ENCODE measurements at regions not wholly inside any gene's neighbourhood (a gene's known extent, or its start where the extent isn't known, plus 50 kb on each side); places are given as distances from the start of the nearest gene placed in this dataset.

DNA sequence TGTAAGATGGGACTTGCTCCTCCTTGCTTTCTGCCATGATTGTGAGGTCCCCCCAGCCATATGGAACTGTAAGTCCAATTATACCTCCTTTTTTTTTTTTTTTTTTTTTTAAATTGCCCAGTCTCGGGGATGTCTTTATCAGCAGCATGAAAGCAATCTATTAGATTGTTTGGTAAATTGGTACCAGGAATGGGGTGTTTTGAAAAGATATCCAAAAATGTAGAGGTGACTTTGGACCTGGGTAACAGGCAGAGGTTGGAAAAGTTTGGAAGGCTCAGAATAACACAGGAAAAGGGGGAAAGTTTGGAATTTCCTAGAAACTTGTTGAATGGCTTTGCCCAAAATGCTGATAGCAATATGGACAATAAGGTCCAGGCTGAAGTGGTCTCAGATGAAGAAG lies 545.8 kb upstream of the ALCAM start:
- DNase-seq, result no peak

DNA sequence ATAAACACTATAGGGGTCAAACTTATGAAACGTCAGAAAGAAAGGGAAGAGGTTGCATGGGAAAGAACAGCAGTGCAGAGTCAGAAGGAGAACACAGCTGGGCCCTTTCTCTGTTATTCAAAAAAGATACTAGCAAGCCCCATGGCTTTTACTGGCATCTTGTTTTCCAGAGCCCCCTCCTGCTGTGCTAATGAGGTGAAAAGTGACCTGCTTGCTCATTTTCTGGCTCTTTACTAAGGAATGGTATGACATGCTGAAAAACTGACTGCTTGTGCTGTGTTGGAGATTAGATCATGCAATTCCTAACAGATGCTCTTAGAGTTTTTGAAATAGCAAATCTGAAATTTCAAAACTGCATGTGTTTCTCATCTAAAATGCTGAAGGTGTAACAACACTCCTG lies 541.6 kb upstream of the ALCAM start:
- DNase-seq, result no peak

DNA sequence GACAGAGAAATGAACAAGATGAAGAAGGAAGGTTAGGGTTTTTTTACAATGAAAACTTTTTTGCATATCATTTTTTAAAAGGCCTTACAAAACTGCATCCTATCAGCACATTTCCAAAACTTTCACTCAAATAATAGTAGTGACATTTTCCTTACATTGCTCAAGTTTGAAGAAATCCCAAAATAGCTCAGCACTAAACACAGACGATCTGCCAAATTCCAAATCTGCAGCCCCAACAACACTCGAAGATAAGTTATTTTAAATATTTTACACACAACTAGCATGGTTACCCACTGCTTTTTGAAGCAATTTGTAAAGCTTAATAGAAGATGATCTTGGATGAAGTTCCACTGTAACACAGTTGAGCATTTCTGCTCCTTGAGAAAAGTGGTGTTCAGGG lies 535.6 kb upstream of the ALCAM start:
- DNase-seq, result no peak

DNA sequence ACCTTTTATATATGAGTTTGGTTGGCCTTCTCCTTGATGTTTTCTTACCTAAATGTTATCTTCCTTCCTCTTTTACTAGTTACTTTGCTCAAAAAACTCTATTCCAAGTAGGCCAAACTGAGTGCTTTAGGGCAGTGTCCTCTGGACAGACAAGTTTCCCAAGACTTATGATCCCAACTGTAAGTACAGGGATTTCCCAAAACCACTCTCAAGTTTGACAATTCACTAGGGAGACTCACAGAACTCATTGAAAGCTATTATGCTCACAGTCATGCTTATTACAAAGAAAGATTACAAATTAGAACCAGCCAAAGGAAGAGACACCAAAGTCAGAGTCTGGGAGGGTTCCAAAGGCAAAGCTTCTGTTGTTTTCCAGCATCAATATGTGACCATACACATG lies 534.2 kb upstream of the ALCAM start:
- no peak for DNase-seq

DNA sequence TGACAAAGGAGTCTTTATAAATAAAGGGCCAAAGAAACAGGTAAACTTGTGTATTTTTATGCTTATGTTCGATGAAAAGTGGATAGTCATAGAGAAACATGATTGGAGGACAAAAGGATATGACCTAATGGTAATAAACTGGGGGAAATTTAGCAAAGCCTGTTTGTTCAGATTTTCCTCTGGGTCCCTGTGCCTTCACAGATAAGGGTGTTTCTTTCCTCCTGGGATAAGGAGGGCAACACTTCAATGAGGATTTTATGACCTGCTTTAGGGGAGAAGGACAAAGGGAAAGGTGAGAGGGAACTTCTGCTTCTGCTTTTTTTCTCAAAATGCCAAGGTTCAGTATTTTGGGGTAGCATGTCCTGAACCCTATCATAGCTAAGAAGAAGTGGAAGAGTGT lies 531.3 kb upstream of the ALCAM start:
- DNase-seq, result no peak

DNA sequence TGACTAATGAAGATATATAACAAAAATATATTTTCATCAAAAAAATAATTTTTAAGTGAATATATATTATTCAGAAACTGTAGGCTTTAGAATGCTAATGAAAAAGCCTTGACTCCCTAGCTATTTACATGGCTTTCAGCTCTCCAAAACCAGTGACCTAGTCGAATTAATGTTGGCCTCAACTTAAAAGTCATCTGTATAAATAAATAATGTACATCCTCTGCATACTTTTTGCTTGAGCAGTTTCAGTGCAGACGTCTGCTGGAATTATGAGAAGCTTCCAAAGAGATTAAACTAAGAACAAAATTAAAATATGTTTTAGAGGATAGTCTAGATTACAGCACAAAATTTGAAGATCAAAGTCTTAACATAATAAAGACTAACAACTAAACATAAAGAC lies 520.4 kb upstream of the ALCAM start:
- DNase-seq, result no peak

DNA sequence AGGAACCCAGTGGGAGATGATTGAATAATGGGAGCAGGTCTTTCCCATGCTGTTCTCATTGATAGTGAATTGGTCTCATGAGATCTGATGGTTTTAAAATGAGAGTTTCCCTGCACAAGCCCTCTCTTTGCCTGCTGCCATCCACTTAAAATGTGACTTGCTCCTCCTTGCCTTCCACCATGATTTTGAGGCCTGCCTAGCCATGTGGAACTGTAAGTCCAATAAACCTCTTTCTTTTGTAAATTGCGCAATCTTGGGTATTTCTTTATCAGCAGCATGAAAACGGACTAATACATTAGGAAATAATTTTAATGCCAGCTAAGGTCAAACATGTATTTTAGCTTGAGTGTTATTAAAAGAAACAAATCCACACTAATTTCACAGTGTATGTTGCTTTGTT lies 517.6 kb upstream of the ALCAM start:
- DNase-seq, result no peak

DNA sequence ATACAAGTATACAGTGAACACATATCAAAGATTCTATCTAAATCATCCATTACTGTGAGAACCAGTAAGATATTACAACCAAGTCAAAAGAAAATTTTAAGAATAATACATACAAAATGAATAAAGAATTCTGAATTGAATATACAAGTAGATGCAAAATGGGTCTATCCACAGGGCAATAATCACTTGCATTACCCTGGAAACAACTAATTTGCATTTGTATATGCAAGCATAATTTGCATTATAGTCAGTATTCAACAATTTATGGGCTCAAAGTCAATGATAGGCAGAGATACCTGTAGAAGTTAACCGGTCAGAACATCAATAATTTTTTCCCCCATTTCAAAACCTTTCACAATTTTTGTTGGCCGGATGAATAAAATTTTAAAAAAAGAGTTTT lies 512.2 kb upstream of the ALCAM start:
- no peak for DNase-seq

DNA sequence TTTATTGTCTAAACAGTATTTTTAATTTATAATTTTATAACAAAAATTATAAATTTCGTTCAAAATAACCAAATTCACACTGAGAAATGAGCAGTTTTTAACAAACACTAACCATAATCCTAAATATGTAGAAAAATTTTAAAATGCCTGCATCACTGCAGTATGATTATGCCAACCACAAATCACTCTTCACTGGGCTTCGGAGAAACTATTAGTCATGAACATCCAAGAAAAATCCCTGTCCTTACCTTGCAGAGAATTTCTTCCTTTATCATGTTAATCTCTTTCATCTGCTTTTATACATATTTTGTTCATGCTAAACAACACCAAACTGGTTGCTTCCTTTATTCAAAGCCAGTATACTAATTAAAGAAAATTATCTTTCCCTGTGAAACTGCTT lies 511.0 kb upstream of the ALCAM start:
- DNase-seq, result no peak

DNA sequence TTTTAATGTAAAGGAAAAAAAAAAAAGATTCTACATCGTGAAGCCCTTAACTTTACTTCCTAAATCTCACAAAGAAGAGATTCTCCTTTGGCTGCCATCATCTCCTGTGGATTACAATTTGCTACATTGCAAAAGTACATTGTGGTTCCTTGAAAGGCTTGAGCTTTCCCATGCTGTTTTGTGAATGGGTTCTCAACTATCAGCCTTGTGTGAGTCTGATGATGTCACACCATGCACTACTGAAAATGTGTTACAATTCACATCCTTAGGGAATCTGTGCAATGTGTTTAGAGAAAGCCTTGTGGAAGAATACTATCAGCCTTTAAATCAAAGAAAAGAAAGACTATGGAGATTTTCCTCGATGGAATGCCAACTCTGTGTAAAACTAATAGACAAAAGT lies 510.0 kb upstream of the ALCAM start:
- no peak for DNase-seq

DNA sequence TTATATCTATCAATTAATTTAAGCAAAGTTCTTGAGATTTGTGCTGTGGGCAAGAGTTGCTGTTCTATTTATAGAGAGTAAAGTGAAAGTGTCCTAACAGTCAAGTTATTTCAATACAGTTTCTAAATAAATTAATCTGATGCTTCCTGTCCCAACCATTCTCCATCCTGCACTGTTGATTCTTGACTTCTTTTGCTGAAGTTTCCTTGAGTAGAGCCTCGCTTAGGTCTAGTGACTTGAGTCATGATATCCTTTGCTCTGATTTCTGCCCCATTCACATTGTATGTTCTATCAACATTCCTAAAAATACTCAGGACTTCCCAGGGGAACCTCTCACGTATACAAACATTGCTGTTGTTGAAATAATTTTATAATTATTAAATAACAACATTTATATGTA lies 498.4 kb upstream of the ALCAM start:
- DNase-seq, result no peak

DNA sequence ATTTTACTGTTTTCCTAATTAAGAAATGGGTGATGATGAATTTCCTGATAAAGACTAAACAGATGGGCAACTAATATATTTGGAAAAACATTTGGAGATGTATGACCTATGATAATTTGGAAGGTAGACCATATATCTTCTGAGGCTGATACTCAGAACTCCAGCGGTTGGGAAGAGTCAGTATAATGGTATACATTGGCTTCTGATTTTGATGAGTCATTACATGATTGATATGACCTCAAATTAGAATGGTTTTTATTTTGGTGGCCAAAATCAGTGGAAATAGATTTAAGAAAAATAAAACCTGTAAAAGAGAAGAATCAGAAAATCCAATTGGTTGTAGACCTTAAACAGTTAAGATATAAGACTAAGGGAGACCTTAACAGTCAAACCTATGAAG lies 496.4 kb upstream of the ALCAM start:
- no peak for DNase-seq

DNA sequence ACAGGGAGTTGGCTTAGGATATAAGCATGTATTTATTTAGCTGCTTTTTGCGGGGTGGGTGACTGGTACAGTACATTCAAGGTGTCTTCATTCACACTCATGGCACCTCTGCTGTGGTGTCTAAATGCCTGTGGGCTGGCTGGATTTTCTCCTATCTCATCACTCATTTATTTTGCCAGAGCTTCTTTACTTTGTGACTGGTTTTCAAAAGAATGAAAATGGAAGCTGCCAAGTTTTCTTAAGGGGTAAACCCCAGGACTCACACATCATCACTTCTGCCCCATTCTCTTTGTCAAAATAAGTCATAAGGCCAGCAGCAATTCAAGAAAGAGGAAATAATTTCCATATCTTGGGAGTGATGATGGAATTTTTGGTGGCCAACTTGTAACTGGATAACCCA lies 493.4 kb upstream of the ALCAM start:
- DNase-seq, result no peak

DNA sequence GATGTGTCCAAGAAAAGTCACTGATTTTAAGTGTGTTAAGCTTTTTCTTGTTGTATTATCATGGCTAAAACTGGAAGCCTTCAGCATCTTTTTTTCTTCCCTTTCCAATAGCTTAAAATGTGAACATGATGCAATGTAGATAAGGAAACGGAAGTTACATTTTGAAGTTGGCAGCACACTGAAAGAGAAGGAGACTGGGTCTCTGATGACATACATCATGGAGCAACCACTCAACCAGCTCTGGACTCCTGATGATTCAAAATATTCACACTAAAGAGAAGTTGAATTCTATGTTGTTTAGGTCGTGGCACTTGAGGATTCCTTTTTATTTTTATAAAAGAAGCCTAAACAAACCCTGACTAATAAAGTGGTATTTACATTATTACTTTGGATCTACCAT lies 488.3 kb upstream of the ALCAM start:
- DNase-seq, result no peak

DNA sequence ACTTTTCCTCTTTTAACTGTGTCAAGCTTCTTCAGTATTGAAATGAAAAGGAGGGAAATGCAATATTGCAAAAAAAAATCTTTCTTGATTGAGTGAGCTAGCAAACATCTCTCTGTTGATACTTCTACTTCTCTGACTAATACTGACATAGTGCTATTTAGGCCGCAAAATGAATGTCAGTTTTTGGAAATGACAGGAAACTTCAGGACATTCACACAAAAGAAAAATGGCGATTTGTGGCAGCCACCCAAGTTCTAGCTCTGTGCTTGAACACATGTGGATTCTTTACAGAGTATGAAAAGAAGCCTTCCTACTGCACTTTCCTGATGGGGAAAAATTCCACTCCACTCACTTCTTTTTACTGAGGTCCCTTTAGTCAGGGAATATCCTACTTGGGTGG lies 486.8 kb upstream of the ALCAM start:
- no peak for DNase-seq

DNA sequence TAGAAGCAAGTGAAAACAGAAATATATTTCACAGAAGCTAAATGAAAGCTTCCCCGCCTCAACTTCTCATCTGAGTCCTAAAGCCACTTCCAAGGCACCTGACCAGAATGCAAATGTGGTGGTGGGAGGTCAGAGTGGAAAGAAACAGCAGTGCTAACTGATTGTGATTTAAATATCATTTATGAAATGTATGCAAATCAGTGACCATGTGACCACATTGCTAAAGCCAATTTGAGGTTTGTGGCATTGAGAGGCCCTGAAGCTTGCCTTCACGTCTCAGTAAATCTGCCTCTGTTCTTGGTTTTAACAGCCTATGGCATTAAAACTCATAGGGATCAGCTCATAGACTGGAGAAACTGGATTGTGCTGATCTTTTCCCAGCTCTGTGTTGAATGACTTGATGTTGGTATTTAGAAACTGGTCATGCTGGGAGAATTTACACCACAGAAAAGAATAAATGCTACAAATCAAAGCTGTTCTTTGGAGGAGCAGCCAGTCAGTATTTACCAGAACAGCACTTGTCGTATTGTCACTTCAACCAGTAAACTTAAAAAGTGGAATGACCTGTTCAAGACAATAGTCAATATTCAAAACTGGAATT lies 481.4 kb upstream of the ALCAM start:
- no peak for DNase-seq

DNA sequence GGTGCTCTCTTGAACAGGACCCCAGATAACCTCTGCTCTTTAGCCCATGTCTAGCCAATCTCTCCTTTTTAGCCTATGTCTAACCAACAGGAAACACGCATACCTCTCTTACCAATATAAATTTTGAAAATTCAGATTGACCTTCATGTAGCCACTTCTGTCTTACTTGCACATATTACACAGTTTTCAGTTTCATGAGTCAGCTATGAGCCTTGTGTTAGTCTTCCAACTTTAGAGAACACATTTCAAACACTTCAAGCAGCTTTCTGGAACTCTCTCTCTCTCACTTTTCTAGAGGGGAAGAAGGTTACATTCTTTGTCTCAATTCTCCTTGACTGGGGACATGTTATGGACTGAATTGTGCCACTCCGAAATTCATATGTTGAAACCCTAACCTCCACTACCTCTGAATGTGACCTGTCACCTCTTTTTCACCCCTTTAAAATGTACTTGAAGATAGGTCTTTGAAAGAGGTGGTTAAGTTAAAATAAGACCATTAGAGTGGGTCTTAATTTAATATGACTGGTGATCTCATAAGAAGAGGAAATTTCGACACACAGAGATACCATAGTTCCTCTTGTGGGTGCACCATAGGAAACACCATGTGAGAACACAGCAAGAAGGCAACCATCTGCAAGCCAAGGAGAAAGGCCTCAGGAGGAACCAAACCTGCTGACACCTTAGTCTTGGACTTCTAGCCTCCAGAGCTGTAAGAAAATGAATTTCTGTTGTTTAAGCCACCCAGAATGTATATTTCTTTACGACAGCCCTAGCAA lies 480.3 kb upstream of the ALCAM start:
- DNase-seq, result no peak

DNA sequence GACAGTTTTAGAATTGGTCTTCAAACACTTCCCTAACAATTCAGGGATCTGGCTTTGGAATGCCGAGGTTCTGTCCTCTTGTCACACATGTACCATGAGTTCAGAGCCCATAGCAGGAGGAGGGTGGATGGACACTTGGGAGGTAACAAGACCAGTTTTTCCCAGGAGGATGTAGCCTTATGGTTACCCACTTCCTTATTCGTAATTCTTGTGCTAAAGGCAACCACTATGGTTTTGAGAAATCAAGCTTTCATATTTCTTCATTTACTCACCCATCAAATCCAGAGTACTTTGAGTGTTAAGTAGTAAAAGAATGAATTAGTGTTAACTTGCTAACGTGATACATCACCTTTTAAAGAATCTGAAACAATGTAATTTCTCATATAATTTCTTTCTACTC lies 479.6 kb upstream of the ALCAM start:
- no peak for DNase-seq

DNA sequence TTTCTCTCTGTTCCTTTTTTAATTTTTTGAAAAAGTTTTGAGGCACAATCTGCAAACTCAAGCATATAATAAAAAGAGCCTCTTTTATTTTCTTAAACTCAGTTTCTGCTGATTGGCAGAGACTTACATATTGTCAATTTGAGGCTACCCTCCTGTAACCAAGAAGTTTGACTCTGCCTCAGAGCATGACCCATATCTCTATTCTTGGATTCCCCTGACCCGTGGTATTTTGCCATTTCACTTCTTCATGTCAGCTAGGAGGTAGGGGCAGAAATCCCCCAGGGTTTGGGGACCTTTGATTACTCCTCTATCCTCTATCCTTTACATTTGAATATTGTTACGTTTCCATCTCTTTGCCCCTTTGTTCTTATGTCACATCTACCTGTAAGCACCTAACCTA lies 479.1 kb upstream of the ALCAM start:
- no peak for DNase-seq

DNA sequence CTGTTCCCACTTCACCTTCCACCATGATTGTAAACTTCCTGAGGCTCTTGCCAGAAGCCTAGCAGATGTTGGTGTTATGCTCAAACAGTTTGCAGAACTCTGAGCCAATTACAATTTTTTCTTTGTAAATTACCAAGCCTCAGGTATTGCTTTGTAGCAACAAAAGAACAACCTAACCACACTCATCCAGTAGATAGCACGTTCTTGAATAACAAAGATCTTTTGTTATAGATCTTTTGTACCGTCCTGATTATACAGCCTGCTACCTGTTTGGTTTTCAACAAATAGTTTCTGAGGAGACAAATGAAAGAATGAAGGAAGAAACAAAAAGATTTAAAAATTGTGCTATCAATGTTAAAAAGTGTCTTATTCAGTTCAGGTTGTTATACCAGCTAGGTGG lies 474.7 kb upstream of the ALCAM start:
- DNase-seq, result no peak

DNA sequence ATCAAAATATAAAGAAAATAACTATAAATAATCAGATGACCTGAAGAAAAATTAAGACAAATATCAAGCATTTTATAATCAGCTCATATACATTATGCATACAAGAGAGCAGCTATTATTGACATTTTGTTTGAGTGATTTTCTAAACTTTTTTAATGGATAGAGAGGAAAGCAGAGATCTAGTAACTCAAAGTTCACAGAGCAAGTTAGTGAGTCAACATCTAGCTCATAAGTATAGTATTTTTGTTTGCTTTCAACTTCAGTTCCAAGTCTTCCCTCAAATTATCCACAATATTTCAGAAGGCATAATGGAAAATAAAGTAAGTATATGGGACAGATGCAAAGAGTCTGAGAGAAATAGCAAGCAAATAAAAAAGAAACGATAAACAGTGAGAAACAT lies 470.1 kb upstream of the ALCAM start:
- no peak for DNase-seq

DNA sequence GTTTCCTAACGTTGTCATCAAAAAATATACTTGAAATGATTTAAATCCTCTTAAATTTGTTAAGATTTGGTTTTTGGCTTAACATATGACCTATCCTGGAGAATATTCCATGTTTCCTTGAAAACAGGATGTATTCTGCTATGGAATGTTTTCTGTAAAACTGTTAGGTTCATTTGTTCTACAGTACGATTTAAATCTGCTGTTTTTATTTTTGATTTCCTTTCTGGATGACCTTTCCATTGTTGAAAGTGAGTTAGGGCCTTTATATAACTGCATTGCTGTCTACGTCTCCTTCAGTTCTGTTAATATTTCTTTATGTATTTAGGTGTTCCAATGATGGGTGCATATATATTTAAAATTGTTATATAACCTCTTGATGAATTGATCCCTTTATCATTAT lies 465.3 kb upstream of the ALCAM start:
- no peak for DNase-seq

DNA sequence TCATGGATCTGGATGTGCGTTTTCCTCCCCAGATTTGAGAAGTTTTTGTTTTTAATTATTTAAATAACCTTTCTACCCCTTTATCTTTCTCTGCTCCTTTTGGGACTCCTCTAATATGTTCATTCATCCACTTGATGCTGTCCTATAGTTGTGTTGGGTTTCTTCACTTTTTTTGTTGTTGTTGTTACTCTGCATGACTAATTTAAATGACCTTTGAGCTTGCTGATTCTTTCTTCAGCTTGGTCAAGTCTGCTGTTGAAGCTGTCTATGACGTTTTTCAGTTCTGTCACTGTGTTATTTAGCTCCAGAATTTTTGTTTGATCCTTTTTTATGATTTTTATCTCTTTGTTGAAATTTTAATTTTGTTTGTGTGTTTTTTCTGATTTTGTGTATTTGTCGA lies 463.6 kb upstream of the ALCAM start:
- no peak for DNase-seq

DNA sequence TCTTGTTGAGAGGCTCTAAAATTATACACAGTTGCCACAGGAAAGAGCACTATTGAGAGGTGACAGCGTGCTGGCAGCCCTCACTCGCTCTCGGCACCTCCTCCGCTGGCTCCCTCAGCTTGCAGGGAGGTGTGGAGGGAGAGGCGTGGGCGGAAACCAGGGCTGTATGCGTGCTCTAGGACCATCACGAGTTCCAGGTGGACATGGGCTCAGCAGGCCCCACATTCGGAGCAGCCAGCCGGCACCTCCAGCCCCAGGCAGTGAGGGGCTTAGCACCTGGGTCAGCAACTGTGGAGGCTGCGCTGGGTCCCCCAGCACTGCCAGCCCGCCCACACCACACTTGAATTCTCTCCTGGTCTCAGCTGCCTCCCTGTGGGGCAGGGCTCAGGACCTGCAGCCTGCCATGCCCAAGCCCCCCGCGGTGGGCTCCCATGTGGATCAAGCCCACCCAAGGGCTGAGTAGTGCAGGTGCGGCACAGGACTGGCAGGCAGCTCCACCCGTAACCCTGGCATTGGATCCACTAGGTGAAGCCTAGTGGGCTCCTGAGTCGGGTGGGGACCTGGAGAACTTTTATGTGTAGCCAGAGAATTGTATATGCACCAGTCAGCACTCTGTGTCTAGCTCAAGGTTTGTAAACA lies 460.6 kb upstream of the ALCAM start:
- DNase-seq, result no peak

DNA sequence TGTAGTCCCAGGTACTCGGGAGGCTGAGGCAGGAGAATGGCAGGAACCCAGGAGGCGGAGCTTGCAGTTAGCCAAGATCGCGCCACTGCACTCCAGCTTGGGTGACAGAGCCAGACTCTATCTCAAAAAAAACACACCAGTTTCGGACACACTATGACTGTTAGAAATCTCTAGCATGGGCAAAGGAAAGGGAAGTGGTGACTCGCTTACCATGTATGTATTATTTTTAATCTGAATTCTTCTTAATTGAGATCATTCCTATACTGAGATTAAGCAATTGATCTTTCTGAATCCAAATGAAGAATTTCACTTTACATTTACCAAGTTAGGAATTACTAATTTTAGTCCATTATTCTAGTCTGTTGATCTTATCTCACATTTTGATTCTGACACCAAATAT lies 459.2 kb upstream of the ALCAM start:
- no peak for DNase-seq

All from CD4-positive, alpha-beta T cell treated with Interleukin-17A for 1 hour (primary cell).